ENCODE measurements at regions not wholly inside any gene's neighbourhood (a gene's known extent, or its start where the extent isn't known, plus 50 kb on each side); places are given as distances from the start of the nearest gene placed in this dataset.

- no peak for ATAC-seq
- no peaks in the 10 kb centered on the region for H3K27me3 Mint-ChIP-seq (ENCODE audit: low read depth)
- no peak for DNase-seq
- H3K9me3 Mint-ChIP-seq, result peaks cover 11% of the 10 kb centered on the region
- no peaks in the 10 kb centered on the region for H3K36me3 Mint-ChIP-seq (ENCODE audit: insufficient read depth)
- H3K4me1 Mint-ChIP-seq (ENCODE audit: low read depth), result no peaks in the 10 kb centered on the region
- no peak overlapping the region for H3K4me3 Mint-ChIP-seq
These were observed 1813.5 kb upstream of the CDH6 start for GRCh38 chr5:29380029-29380428.

GRCh38 chr5:29379619-29380018 is 1813.9 kb upstream of the CDH6 start:
- Mint-ChIP-seq H3K27me3 (ENCODE audit: low read depth) (no peaks in the 10 kb centered on the region), H3K9me3 (peaks cover 12% of the 10 kb centered on the region), H3K4me1 (ENCODE audit: low read depth) (no peaks in the 10 kb centered on the region), H3K36me3 (ENCODE audit: insufficient read depth) (no peaks in the 10 kb centered on the region), H3K4me3 (no peak overlapping the region)
- no peak for DNase-seq
- no peak for ATAC-seq

DNA sequence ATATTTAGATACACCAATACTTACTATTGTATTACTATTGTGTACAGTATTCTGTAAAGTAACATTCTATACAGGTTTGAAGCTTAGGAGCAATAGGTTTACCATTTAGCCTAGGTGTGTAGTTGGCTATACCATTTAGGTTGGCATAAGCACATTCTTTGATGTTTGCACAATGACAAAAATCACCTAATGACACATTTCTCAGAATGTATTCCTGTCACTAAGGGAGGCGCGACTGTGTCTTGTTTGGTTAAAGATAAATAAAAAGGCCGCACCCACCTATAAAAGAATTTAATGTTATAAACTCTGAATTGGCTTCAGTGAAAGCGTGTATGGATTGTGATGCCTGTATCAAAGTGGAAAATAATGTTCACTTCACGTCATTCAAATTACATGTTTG is 1815.4 kb upstream of the CDH6 start:
- no peaks in the 10 kb centered on the region for H3K27me3 Mint-ChIP-seq (ENCODE audit: low read depth)

GRCh38 chr5:29370248-29370647 is 1823.2 kb upstream of the CDH6 start:
- Mint-ChIP-seq H3K27me3 (ENCODE audit: low read depth) (no peaks in the 10 kb centered on the region), H3K36me3 (ENCODE audit: insufficient read depth) (no peaks in the 10 kb centered on the region), H3K9me3 (peaks cover 31% of the 10 kb centered on the region), H3K4me1 (ENCODE audit: low read depth) (no peaks in the 10 kb centered on the region), H3K4me3 (no peak overlapping the region)
- DNase-seq (no peak), ATAC-seq (no peak)

More for the DNA sequence above, 1815.4 kb upstream of the CDH6 start:
- no peak for DNase-seq
- Mint-ChIP-seq H3K4me3 (no peak overlapping the region), H3K4me1 (ENCODE audit: low read depth) (no peaks in the 10 kb centered on the region), H3K36me3 (ENCODE audit: insufficient read depth) (no peaks in the 10 kb centered on the region), H3K9me3 (peaks cover 8% of the 10 kb centered on the region)
- no peak for ATAC-seq

DNA sequence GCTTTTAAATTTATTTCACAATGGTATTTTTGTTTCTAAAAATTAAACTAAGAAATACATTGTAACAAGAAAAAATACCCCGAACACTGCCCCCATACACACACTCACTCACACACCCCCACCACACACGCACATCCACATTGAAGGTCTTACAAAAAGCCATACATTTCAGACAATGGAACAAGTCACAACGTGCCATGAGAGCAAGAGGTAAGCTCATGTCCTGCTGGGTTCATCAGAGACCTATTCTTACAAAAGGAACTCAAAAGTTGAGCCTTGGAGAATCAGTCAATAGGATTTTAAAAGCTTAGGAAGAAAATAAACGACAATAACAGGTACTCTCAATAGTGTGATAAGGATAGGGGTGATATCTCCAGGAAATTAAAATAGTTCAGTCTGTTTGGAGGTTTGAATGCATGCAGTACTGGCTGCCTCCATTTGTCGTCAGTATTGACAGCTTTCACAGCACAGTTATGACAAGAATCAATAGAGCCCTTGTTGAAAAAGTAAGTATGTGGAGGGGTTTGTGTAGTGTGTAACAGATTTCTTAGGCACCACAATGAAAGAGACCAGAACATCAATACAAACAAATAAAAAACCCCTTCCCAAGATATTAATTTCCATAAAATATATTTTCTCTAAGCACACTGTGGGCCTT is 1826.2 kb upstream of the CDH6 start:
- Mint-ChIP-seq H3K9me3 (peaks cover 36% of the 10 kb centered on the region), H3K36me3 (ENCODE audit: insufficient read depth) (no peaks in the 10 kb centered on the region), H3K4me3 (no peak overlapping the region), H3K27me3 (ENCODE audit: low read depth) (no peaks in the 10 kb centered on the region), H3K4me1 (ENCODE audit: low read depth) (no peaks in the 10 kb centered on the region)
- DNase-seq (no peak), ATAC-seq (no peak)

DNA sequence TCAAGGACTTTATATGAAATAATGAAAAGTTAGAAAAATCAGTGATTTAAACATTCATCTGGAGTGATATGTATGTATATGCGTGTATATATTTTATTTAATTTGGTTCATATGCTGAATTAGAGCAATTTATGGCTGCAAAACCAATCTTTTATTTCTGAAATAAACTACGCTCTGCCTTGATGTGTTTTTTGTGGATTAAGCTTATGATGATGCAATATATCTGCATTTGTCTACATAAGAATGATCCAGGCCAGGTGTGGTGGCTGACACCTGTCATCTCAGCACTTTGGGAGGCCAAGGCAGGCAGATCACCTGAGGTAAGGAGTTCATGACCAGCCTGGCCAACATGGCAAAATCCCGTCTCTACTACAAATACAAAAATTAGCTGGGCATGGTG is 1842.3 kb upstream of the CDH6 start:
- ATAC-seq (no peak), DNase-seq (no peak)
- no peaks in the 10 kb centered on the region for H3K27me3 Mint-ChIP-seq (ENCODE audit: low read depth)
- H3K4me1 Mint-ChIP-seq (ENCODE audit: low read depth), result no peaks in the 10 kb centered on the region
- no peaks in the 10 kb centered on the region for H3K36me3 Mint-ChIP-seq (ENCODE audit: insufficient read depth)
- H3K4me3 Mint-ChIP-seq, result no peak overlapping the region
- H3K9me3 Mint-ChIP-seq, result peaks cover 4% of the 10 kb centered on the region

DNA sequence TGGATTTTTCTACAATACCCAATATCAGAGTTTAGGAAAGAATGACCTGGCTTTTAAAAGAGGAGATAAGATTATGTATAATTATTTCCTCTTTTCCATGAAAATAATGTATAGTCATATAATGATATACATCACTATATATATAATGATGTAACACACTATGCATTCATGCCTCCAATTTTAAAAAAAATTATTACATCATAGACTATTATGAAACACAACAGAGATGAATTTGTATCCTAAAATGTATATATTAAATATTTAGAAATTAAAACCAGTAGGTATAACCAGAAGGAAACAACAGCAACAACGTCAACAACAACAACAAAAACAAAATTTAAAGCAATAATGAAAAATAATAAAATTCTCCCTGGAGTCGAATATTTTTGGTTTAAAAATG is 1856.5 kb upstream of the CDH6 start:
- peaks cover 19% of the 10 kb centered on the region for H3K9me3 Mint-ChIP-seq
- no peak for ATAC-seq

DNA sequence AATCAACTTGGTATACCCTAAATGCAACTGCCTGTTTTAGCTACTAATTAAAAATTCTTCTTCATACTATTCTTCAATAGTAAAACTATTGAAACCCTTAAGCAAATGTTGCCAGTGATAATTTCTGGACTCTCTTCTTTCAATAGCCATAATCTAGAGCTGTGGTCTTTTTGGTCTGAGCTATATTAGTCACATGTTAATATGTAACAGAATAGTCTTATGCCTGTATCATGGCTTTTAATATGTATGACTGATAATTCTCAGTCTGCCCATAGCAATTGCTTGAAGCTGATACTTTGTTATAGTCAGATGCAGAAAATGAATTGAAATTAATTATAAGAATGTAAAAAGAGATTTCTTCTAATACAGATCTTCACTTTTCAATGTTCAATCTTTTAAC is 1871.9 kb upstream of the CDH6 start:
- no peak overlapping the region for H3K4me3 Mint-ChIP-seq
- no peaks in the 10 kb centered on the region for H3K36me3 Mint-ChIP-seq (ENCODE audit: insufficient read depth)
- ATAC-seq, result no peak
- no peaks in the 10 kb centered on the region for H3K27me3 Mint-ChIP-seq (ENCODE audit: low read depth)
- peaks cover 9% of the 10 kb centered on the region for H3K9me3 Mint-ChIP-seq
- no peaks in the 10 kb centered on the region for H3K4me1 Mint-ChIP-seq (ENCODE audit: low read depth)
- no peak for DNase-seq

More for the DNA sequence above, 1856.5 kb upstream of the CDH6 start:
- no peaks in the 10 kb centered on the region for H3K36me3 Mint-ChIP-seq (ENCODE audit: insufficient read depth)
- no peak overlapping the region for H3K4me3 Mint-ChIP-seq
- DNase-seq, result no peak
- no peaks in the 10 kb centered on the region for H3K27me3 Mint-ChIP-seq (ENCODE audit: low read depth)
- no peaks in the 10 kb centered on the region for H3K4me1 Mint-ChIP-seq (ENCODE audit: low read depth)

GRCh38 chr5:29309359-29309758 is 1884.1 kb upstream of the CDH6 start:
- Mint-ChIP-seq H3K27me3 (ENCODE audit: low read depth) (no peaks in the 10 kb centered on the region), H3K4me1 (ENCODE audit: low read depth) (no peaks in the 10 kb centered on the region), H3K36me3 (ENCODE audit: insufficient read depth) (no peaks in the 10 kb centered on the region), H3K9me3 (peaks cover 24% of the 10 kb centered on the region), H3K4me3 (no peak overlapping the region)
- ATAC-seq (no peak), DNase-seq (no peak)

DNA sequence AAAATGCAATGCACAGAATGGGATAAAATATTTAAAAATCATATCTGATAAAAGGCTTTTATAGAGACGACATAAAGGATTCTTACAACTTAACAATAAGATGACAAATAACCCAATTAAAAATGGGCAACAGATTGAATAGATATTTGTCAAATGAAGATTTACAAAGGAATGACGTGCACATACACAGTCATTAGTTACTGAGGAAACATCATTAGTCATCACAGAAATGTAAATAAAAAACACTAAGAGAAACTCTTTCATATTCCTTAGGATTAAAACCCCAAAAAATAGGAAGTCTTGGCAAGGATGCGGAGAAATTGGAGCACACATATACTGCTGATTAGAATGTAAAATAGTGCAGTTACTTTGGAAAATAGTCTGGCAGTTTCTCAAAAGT is 1886.0 kb upstream of the CDH6 start:
- DNase-seq (no peak), ATAC-seq (no peak)
- Mint-ChIP-seq H3K36me3 (ENCODE audit: insufficient read depth) (no peaks in the 10 kb centered on the region), H3K4me3 (no peak overlapping the region), H3K4me1 (ENCODE audit: low read depth) (no peaks in the 10 kb centered on the region), H3K27me3 (ENCODE audit: low read depth) (no peaks in the 10 kb centered on the region), H3K9me3 (peaks cover 24% of the 10 kb centered on the region)

DNA sequence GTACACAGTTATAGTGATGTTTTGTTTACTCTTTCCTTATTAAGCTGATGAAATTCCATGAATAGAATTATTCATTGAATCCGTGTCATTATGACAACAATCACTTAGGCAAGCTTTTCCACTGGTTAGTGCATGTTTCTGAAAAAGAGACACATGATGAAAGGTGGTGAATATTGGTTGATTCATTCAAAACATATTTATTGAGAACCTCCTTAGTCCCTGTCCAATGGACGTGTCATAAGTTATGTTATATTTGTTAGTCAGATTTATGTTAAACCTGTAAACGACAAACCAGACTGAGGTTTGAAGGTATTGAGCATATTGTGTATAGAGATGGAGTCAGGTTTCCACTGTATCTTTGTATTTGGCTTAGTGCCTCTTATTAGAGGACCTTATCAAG is 1888.9 kb upstream of the CDH6 start:
- H3K9me3 Mint-ChIP-seq, result peaks cover 24% of the 10 kb centered on the region
- no peak for DNase-seq
- H3K36me3 Mint-ChIP-seq (ENCODE audit: insufficient read depth), result no peaks in the 10 kb centered on the region
- H3K27me3 Mint-ChIP-seq (ENCODE audit: low read depth), result no peaks in the 10 kb centered on the region
- ATAC-seq, result no peak
- H3K4me1 Mint-ChIP-seq (ENCODE audit: low read depth), result no peaks in the 10 kb centered on the region
- no peak overlapping the region for H3K4me3 Mint-ChIP-seq

GRCh38 chr5:29296548-29296947 is 1896.9 kb upstream of the CDH6 start:
- Mint-ChIP-seq H3K36me3 (ENCODE audit: insufficient read depth) (no peaks in the 10 kb centered on the region), H3K4me3 (no peak overlapping the region), H3K9me3 (peaks cover 4% of the 10 kb centered on the region), H3K27me3 (ENCODE audit: low read depth) (no peaks in the 10 kb centered on the region), H3K4me1 (ENCODE audit: low read depth) (no peaks in the 10 kb centered on the region)
- ATAC-seq (no peak), DNase-seq (no peak)

DNA sequence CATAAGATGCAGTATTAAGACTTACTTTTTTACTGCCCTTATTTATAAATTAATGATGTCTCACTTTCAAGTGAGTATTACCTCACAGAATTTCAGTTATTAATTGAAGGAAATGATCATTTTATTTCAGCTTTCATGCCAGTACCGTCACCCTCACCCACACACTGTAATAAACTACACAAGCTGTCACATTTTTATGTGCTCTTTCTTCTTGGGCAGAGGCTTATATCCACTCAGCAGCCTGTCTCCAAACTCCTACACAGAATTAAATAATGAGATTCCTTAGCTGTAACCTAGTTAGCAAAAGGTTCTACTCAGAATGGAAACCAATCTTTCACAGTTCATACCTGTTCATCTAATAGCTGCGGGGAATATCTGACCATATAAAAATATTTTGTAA is 1915.8 kb upstream of the CDH6 start:
- DNase-seq (no peak), ATAC-seq (no peak)
- Mint-ChIP-seq H3K4me3 (no peak overlapping the region), H3K9me3 (peaks cover 27% of the 10 kb centered on the region), H3K36me3 (ENCODE audit: insufficient read depth) (no peaks in the 10 kb centered on the region), H3K4me1 (ENCODE audit: low read depth) (no peaks in the 10 kb centered on the region), H3K27me3 (ENCODE audit: low read depth) (no peaks in the 10 kb centered on the region)

DNA sequence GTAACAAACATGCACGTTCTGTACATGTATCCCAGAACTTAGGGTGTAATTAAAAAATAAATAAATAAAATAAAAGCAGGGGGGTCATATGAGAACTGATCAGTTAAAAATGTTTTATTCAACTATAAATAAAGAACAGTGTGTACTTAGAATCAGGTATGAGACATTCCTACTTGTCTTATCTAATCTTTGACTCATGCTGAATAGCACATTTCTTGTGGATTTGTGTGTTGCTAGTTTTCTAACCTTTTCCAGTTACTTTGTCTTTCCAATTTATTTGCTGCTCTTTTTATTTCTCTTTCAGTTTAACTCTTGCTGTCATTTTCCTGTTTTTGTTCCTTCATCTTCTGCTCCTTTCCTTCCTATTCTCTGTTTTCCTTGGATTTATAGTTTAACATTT is 1917.1 kb upstream of the CDH6 start:
- no peak overlapping the region for H3K4me3 Mint-ChIP-seq

DNA sequence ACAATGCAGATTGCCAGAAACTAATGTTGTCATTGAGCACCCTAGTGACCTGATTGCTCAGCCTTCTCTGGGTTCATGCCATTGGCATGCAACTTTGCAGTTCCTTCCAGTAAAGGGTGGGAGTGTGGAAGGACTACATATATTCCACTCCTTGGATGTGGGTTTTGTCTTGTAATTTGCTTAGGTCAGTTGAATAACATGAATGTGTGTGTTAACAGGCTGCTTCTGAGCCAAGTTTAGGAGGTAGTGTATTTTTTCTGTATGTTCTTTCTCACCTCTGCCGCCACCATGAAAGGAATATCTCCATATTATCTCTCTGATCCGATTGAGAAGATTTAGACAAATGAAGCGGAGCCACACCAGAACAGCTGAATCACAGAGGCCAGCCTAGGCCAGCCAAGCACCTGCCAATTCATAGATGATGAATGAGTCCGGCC is 1929.6 kb upstream of the CDH6 start:
- DNase-seq (no peak), ATAC-seq (no peak)
- Mint-ChIP-seq H3K4me3 (no peak overlapping the region), H3K27me3 (ENCODE audit: low read depth) (no peaks in the 10 kb centered on the region), H3K36me3 (ENCODE audit: insufficient read depth) (no peaks in the 10 kb centered on the region), H3K4me1 (ENCODE audit: low read depth) (no peaks in the 10 kb centered on the region), H3K9me3 (peaks cover 4% of the 10 kb centered on the region)

More for the DNA sequence above, 1917.1 kb upstream of the CDH6 start:
- Mint-ChIP-seq H3K4me1 (ENCODE audit: low read depth) (no peaks in the 10 kb centered on the region), H3K36me3 (ENCODE audit: insufficient read depth) (no peaks in the 10 kb centered on the region), H3K9me3 (peaks cover 26% of the 10 kb centered on the region), H3K27me3 (ENCODE audit: low read depth) (no peaks in the 10 kb centered on the region)
- DNase-seq (no peak), ATAC-seq (no peak)

Measured in activated T-cell treated with anti-CD3 and anti-CD28 coated beads, Interleukin-2, amount 50 U/mL, for 4 hours (primary cell).